Activated B cell treated with CpG ODN at 0.5 μM for 24 hours (primary cell): ENCODE measurements at regions not wholly inside any gene's neighbourhood (a gene's known extent, or its start where the extent isn't known, plus 50 kb on each side); places are given as distances from the start of the nearest gene placed in this dataset.

Experiments used
- ATAC-seq: fragments of 200-7000 bp; cut with Tn5 transposase; one replicate; pipeline ENCODE4 v1.10.0; 2021; ENCODE audit warnings: low read depth, mild to moderate bottlenecking, moderate library complexity
- CTCF ChIA-PET: fragments of 350-600 bp; sonication (Branson Sonifier 250); formaldehyde crosslinking; loops from one replicate; lab custom pipeline; 2021; ENCODE audit warnings: antibody characterized with exemption; lab: Charles Lee
- POLR2A ChIA-PET: fragments of 350-600 bp; sonication (Branson Sonifier 250); formaldehyde crosslinking; loops from one replicate; lab custom pipeline; 2021; ENCODE audit warnings: antibody characterized with exemption; lab: Charles Lee
- DNase-seq: peaks from one replicate; pipeline ENCODE4 v3.0.0; 2022
- H3K27ac Mint-ChIP-seq: one replicate; pipeline ENCODE4 v1.8.0; 2020; ENCODE audit warnings: mixed read lengths
- H3K27me3 Mint-ChIP-seq: one replicate; pipeline ENCODE4 v1.8.0; 2021; ENCODE audit warnings: mixed read lengths
- H3K36me3 Mint-ChIP-seq: one replicate; pipeline ENCODE4 v1.8.0; 2021; ENCODE audit warnings: low read depth, mixed read lengths
- H3K4me1 Mint-ChIP-seq: one replicate; pipeline ENCODE4 v1.8.0; 2021; ENCODE audit warnings: mixed read lengths
- H3K4me3 Mint-ChIP-seq: one replicate; pipeline ENCODE4 v1.8.0; 2020; ENCODE audit warnings: mild to moderate bottlenecking, mixed read lengths
- H3K9me3 Mint-ChIP-seq: one replicate; pipeline ENCODE4 v1.8.0; 2020; ENCODE audit warnings: mixed read lengths
- CTCF ChIP-seq: fragments of 200-600 bp; IDR thresholded peaks from one replicate; pipeline ENCODE4 v1.8.0; 2022; ENCODE audit warnings: antibody characterized with exemption, mild to moderate bottlenecking
- intact Hi-C: fragments of 100-400 bp; cut with micrococcal nuclease; formaldehyde crosslinking; loops from one replicate; pipeline ENCODE4 v1.15.1; 2024

GRCh38 chr22:27472975-27473374 lies 328.6 kb downstream of the MN1 start:
- no peak for TF ChIP-seq CTCF
- H3K36me3 Mint-ChIP-seq: no peaks in the 10 kb centered on the region
- H3K27ac Mint-ChIP-seq: no peak overlapping the region
- no peak overlapping the region for H3K4me3 Mint-ChIP-seq
- ATAC-seq (no peak), DNase-seq (no peak)
- intact Hi-C loops: no loop called here
- CTCF ChIA-PET: no interaction called here
- H3K4me1 Mint-ChIP-seq: no peaks in the 10 kb centered on the region
- H3K9me3 Mint-ChIP-seq: no peaks in the 10 kb centered on the region
- no peaks in the 10 kb centered on the region for H3K27me3 Mint-ChIP-seq
- POLR2A ChIA-PET: no interaction called here

- DNase-seq (no peak), ATAC-seq (no peak)
- no peaks in the 10 kb centered on the region for H3K9me3 Mint-ChIP-seq
- ChIA-PET CTCF (no interaction called here), POLR2A (no interaction called here)
- H3K27me3 Mint-ChIP-seq: no peaks in the 10 kb centered on the region
- intact Hi-C loops: no loop called here
- no peak for TF ChIP-seq CTCF
- H3K4me3 Mint-ChIP-seq: no peak overlapping the region
- H3K27ac Mint-ChIP-seq: no peak overlapping the region
- H3K4me1 Mint-ChIP-seq: no peaks in the 10 kb centered on the region
- H3K36me3 Mint-ChIP-seq: no peaks in the 10 kb centered on the region
Observed at GRCh38 chr22:27473533-27473932, 328.0 kb downstream of the MN1 start.

- intact Hi-C loops: no loop called here
- POLR2A ChIA-PET: interaction anchor here (0.6 kb wide), 1 partner anchor 224 kb away, joined by 5 read pairs; no protein-coding TSS in a partner anchor
- CTCF ChIA-PET: no interaction called here
Observed at GRCh38 chr22:27474112-27474571, 327.4 kb downstream of the MN1 start.

GRCh38 chr22:27474711-27475547 lies 326.6 kb downstream of the MN1 start:
- ChIA-PET POLR2A (interaction anchor here (0.6 kb wide), 1 partner anchor 225 kb away, joined by 5 read pairs; no protein-coding TSS in a partner anchor), CTCF (no interaction called here)
- intact Hi-C loops: no loop called here
- Mint-ChIP-seq H3K4me1 (no peaks in the 10 kb centered on the region), H3K4me3 (no peak overlapping the region), H3K27ac (no peak overlapping the region), H3K27me3 (no peaks in the 10 kb centered on the region), H3K9me3 (no peaks in the 10 kb centered on the region), H3K36me3 (no peaks in the 10 kb centered on the region)
- DNase-seq (no peak), ATAC-seq (no peak)
- no peak for TF ChIP-seq CTCF

More at GRCh38 chr22:27474112-27474571, 327.4 kb downstream of the MN1 start:
- H3K9me3 Mint-ChIP-seq: no peaks in the 10 kb centered on the region
- ATAC-seq (no peak), DNase-seq (no peak)
- no peak overlapping the region for H3K4me3 Mint-ChIP-seq
- no peaks in the 10 kb centered on the region for H3K4me1 Mint-ChIP-seq
- no peaks in the 10 kb centered on the region for H3K36me3 Mint-ChIP-seq
- no peak for TF ChIP-seq CTCF
- H3K27ac Mint-ChIP-seq: no peak overlapping the region
- no peaks in the 10 kb centered on the region for H3K27me3 Mint-ChIP-seq

GRCh38 chr22:27475548-27475897 lies 326.0 kb downstream of the MN1 start:
- no peak overlapping the region for H3K4me3 Mint-ChIP-seq
- ATAC-seq: no peak
- no peak for DNase-seq
- H3K27me3 Mint-ChIP-seq: no peaks in the 10 kb centered on the region
- no peaks in the 10 kb centered on the region for H3K9me3 Mint-ChIP-seq
- CTCF ChIA-PET: no interaction called here
- no peaks in the 10 kb centered on the region for H3K4me1 Mint-ChIP-seq
- H3K36me3 Mint-ChIP-seq: no peaks in the 10 kb centered on the region
- TF ChIP-seq CTCF: no peak
- no peak overlapping the region for H3K27ac Mint-ChIP-seq
- POLR2A ChIA-PET: no interaction called here
- intact Hi-C loops: no loop called here
